ENCODE measurements at regions not wholly inside any gene's neighbourhood (a gene's known extent, or its start where the extent isn't known, plus 50 kb on each side); places are given as distances from the start of the nearest gene placed in this dataset.

DNA sequence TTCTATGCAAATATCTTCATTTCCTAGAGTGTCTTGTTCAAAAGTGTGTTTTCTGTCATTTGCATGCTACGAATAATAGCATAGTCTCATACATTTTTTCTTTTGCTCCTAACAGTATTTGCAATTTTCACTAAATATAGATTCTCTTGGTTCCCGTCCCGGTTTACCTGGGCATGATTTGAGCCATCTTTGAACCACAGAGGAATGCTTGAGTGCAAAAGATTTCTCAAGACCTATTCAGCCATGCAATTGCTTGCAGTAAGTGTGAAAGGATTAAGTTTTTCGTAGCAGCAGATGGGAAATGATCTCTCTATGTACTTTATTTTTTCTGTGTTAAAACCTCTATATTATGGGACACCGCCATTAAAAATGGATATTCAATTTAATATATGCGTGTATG lies 733.0 kb downstream of the ZPLD1 start:
- H3K4me3 ChIP-seq, result no peak overlapping the region
- H3K9me3 ChIP-seq, result no peaks in the 10 kb centered on the region
- H3K4me1 ChIP-seq, result no peaks in the 10 kb centered on the region
- DNase-seq (ENCODE audit: extremely low spot score in 2 of 2), result no peak
- H3K27ac ChIP-seq, result no peak overlapping the region
- TF ChIP-seq POLR2AphosphoS5 (IDR thresholded peaks at IDR 0.05; ENCODE audit: insufficient read depth in 1 of 2, low read depth in 1 of 2), result no peak
- no peak for TF ChIP-seq POLR2A (IDR thresholded peaks at IDR 0.05)
- TF ChIP-seq, protein P1, sequence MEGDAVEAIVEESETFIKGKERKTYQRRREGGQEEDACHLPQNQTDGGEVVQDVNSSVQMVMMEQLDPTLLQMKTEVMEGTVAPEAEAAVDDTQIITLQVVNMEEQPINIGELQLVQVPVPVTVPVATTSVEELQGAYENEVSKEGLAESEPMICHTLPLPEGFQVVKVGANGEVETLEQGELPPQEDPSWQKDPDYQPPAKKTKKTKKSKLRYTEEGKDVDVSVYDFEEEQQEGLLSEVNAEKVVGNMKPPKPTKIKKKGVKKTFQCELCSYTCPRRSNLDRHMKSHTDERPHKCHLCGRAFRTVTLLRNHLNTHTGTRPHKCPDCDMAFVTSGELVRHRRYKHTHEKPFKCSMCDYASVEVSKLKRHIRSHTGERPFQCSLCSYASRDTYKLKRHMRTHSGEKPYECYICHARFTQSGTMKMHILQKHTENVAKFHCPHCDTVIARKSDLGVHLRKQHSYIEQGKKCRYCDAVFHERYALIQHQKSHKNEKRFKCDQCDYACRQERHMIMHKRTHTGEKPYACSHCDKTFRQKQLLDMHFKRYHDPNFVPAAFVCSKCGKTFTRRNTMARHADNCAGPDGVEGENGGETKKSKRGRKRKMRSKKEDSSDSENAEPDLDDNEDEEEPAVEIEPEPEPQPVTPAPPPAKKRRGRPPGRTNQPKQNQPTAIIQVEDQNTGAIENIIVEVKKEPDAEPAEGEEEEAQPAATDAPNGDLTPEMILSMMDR (IDR thresholded peaks at IDR 0.05), result no peak
- H3K27me3 ChIP-seq, result no peaks in the 10 kb centered on the region
- intact Hi-C loops (cut with DNase I), result no loop called here
- no peaks in the 10 kb centered on the region for H3K36me3 ChIP-seq

DNA sequence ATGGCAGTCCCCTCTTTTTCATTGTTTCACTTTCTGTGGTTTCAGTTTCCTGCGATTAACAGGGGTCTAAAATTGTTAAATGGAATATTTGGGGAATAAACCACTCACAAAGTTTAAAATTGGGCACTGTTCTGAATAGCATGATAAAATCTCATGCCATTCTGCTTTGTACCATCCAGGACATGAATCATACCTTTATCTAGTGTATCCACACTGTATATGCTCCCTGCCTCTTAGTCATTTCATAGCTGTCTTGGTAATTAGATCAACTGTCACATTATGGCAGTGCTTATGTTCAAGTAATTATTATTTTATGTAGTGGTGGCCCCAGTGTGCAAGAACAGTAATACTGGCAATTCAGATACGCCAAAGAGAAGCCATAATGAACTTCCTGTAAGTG lies 734.5 kb downstream of the ZPLD1 start:
- no peaks in the 10 kb centered on the region for H3K36me3 ChIP-seq
- no peak for TF ChIP-seq POLR2A (IDR thresholded peaks at IDR 0.05)
- TF ChIP-seq POLR2AphosphoS5 (IDR thresholded peaks at IDR 0.05; ENCODE audit: insufficient read depth in 1 of 2, low read depth in 1 of 2), result no peak
- TF ChIP-seq, protein P1 (IDR thresholded peaks at IDR 0.05), result no peak
- no peak overlapping the region for H3K27ac ChIP-seq
- no peaks in the 10 kb centered on the region for H3K9me3 ChIP-seq
- no peak for DNase-seq (ENCODE audit: extremely low spot score in 2 of 2)
- H3K4me1 ChIP-seq, result no peaks in the 10 kb centered on the region
- intact Hi-C loops (cut with DNase I), result no loop called here
- H3K27me3 ChIP-seq, result no peaks in the 10 kb centered on the region
- H3K4me3 ChIP-seq, result no peak overlapping the region

DNA sequence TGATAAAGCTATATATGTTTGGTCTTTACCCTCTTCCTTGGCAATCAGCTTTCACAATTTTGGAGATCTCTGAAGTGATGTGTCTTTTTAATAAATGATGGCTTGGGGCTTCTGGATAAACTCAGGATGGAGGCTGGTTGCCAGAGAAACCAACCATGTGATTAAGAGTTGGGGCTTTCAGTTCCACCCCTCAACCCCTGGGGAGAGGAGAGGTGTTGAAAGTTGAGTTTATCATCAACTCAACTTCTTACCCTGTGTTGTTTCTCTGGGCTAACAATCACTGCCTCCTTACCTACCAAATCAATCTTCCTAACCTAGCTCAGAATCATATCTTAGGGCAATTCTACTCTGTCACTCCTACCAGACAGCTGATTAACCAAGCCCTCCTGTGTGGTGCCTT lies 735.8 kb downstream of the ZPLD1 start:
- Histone ChIP-seq H3K4me3 (no peak overlapping the region), H3K27me3 (no peaks in the 10 kb centered on the region), H3K36me3 (no peaks in the 10 kb centered on the region), H3K9me3 (no peaks in the 10 kb centered on the region), H3K4me1 (no peaks in the 10 kb centered on the region), H3K27ac (no peak overlapping the region)
- TF ChIP-seq POLR2AphosphoS5 (IDR thresholded peaks at IDR 0.05; ENCODE audit: insufficient read depth in 1 of 2, low read depth in 1 of 2), result no peak
- TF ChIP-seq POLR2A (IDR thresholded peaks at IDR 0.05), result no peak
- TF ChIP-seq, protein P1 (IDR thresholded peaks at IDR 0.05), result no peak
- intact Hi-C loops (cut with DNase I), result no loop called here
- no peak for DNase-seq (ENCODE audit: extremely low spot score in 2 of 2)

DNA sequence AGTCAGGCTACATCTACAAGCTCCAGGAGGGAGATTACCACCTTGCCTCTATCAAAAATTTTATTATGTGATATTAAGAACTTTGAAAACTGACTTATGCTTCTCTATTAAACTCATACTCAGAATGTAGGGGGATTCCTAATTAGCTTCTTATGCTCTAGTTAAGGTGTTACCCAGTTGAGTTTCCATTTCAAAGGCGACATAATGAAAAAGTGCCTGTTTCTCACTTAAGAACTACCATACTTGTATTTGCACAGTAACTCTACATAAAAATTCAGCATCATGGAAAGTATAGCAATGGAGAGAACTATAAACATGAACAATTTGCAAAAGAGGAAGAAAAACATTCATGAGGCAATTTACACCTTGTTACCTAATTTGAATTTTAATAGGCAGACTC lies 739.1 kb downstream of the ZPLD1 start:
- DNase-seq (ENCODE audit: extremely low spot score in 2 of 2), result no peak
- H3K36me3 ChIP-seq, result no peaks in the 10 kb centered on the region
- TF ChIP-seq, protein P1 (IDR thresholded peaks at IDR 0.05), result no peak
- TF ChIP-seq POLR2AphosphoS5 (IDR thresholded peaks at IDR 0.05; ENCODE audit: insufficient read depth in 1 of 2, low read depth in 1 of 2) (no peak), POLR2A (IDR thresholded peaks at IDR 0.05) (no peak)
- no peaks in the 10 kb centered on the region for H3K4me1 ChIP-seq
- H3K9me3 ChIP-seq, result no peaks in the 10 kb centered on the region
- H3K27ac ChIP-seq, result no peak overlapping the region
- no peaks in the 10 kb centered on the region for H3K27me3 ChIP-seq
- H3K4me3 ChIP-seq, result no peak overlapping the region
- intact Hi-C loops (cut with DNase I), result no loop called here

DNA sequence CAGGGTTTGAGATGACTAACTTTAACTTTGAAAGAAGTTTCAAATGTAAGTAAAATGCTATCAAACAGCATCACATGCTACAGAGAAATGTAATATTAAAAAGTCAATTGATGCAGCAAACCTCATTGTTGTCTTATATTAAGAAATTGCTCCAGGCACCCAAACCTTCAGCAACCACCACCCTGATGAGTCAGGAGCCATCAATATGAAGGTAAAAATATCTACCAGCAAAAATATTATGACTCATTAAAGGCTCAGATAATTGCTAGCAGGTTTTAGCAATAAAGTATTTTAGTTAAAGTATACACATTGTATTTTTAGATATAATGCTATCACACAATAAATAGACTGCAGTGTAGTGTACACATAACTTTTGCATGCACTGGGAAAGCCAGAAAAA lies 746.3 kb downstream of the ZPLD1 start:
- no peaks in the 10 kb centered on the region for H3K36me3 ChIP-seq
- no peak for DNase-seq (ENCODE audit: extremely low spot score in 2 of 2)

More for the DNA sequence above, 746.3 kb downstream of the ZPLD1 start:
- intact Hi-C loops (cut with DNase I), result no loop called here
- Histone ChIP-seq H3K27me3 (no peaks in the 10 kb centered on the region), H3K9me3 (no peaks in the 10 kb centered on the region), H3K4me3 (no peak overlapping the region), H3K27ac (no peak overlapping the region), H3K4me1 (no peaks in the 10 kb centered on the region)
- TF ChIP-seq, protein P1 (IDR thresholded peaks at IDR 0.05), result no peak
- TF ChIP-seq POLR2A (IDR thresholded peaks at IDR 0.05), result no peak
- no peak for TF ChIP-seq POLR2AphosphoS5 (IDR thresholded peaks at IDR 0.05; ENCODE audit: insufficient read depth in 1 of 2, low read depth in 1 of 2)
